ENCODE measurements at regions not wholly inside any gene's neighbourhood (a gene's known extent, or its start where the extent isn't known, plus 50 kb on each side); places are given as distances from the start of the nearest gene placed in this dataset.

DNA sequence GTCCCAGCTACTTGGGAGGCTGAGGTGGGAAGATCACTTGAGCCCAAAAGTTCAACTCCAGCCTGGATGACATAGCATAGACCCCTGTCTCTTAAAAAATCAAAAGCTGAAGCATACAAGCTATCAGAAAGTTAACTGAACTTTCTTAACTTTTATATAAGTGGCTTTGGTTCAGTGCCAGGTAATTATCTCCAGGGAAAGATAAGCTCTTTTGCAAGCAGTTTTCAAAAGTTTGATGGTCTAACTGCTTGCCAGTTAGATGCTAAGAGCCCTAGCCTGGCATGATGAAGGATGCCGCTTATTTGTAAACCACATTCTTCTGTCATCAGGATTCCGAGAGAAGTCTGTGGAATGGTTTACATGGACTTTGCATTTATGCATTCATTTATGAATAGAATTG is 409.1 kb downstream of the AEBP2 start:
- H3K9me3 ChIP-seq (ENCODE audit: control insufficient read depth, low read length): no peaks in the 10 kb centered on the region
- H3K27me3 ChIP-seq (ENCODE audit: control insufficient read depth, insufficient read depth, low read length): no peaks in the 10 kb centered on the region
- TF ChIP-seq, protein P1, sequence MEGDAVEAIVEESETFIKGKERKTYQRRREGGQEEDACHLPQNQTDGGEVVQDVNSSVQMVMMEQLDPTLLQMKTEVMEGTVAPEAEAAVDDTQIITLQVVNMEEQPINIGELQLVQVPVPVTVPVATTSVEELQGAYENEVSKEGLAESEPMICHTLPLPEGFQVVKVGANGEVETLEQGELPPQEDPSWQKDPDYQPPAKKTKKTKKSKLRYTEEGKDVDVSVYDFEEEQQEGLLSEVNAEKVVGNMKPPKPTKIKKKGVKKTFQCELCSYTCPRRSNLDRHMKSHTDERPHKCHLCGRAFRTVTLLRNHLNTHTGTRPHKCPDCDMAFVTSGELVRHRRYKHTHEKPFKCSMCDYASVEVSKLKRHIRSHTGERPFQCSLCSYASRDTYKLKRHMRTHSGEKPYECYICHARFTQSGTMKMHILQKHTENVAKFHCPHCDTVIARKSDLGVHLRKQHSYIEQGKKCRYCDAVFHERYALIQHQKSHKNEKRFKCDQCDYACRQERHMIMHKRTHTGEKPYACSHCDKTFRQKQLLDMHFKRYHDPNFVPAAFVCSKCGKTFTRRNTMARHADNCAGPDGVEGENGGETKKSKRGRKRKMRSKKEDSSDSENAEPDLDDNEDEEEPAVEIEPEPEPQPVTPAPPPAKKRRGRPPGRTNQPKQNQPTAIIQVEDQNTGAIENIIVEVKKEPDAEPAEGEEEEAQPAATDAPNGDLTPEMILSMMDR (IDR thresholded peaks at IDR 0.05): no peak
- no peaks in the 10 kb centered on the region for H3K4me1 ChIP-seq
- no peak overlapping the region for H2AFZ ChIP-seq
- no peak overlapping the region for H3K27ac ChIP-seq
- no peaks in the 10 kb centered on the region for H3K79me2 ChIP-seq
- H3K36me3 ChIP-seq (ENCODE audit: control insufficient read depth, insufficient read depth, low read length): no peaks in the 10 kb centered on the region
- H3K4me2 ChIP-seq (ENCODE audit: low read length): no peak overlapping the region
- no peak overlapping the region for H3K9ac ChIP-seq
- no peak overlapping the region for H3K4me3 ChIP-seq (ENCODE audit: low read depth, low read length)

GRCh38 chr12:19849208-19849607 is 409.9 kb downstream of the AEBP2 start:
- no peak overlapping the region for H3K27ac ChIP-seq
- H3K4me3 ChIP-seq (ENCODE audit: low read depth, low read length): no peak overlapping the region
- H3K36me3 ChIP-seq (ENCODE audit: control insufficient read depth, insufficient read depth, low read length): no peaks in the 10 kb centered on the region
- H3K79me2 ChIP-seq: no peaks in the 10 kb centered on the region
- H3K9me3 ChIP-seq (ENCODE audit: control insufficient read depth, low read length): no peaks in the 10 kb centered on the region
- H3K9ac ChIP-seq: no peak overlapping the region
- H3K4me1 ChIP-seq: no peaks in the 10 kb centered on the region
- TF ChIP-seq, protein P1 (IDR thresholded peaks at IDR 0.05): no peak
- no peak overlapping the region for H3K4me2 ChIP-seq (ENCODE audit: low read length)
- H2AFZ ChIP-seq: no peak overlapping the region
- no peaks in the 10 kb centered on the region for H3K27me3 ChIP-seq (ENCODE audit: control insufficient read depth, insufficient read depth, low read length)

DNA sequence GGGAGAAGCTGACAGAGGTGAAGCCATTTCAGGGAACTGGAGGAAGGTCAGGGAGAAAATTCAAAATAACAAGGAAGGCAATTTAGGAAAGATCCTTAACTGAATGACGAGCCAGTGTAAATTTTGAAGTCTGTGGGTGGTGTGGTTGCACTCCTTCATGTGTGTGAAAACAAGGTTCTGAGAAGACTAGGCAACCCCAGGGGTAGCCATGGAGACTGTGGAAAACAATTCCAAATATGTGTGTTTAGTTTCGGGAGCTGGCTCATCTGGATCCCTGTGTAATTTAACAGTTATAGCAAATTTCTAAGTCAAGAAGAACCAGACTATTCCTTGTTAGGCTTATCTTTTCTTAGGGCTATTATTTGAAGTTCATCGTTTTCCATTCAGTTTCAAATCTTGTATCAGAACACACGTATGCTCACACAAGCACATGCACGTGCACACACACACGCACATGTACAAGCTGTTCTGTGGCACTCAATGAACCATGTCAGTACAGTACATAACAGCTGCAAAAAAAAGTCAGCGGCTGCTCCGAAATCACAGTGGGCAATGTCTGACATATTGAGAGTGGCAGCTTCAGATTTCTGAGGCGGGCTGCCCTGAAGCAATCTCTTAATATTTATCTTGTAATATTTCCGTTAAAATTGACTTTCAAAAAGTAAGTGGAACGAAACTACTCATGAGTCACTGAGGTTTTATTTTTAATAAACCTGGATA is 411.2 kb downstream of the AEBP2 start:
- TF ChIP-seq, protein P1 (IDR thresholded peaks at IDR 0.05): no peak
- Histone ChIP-seq H2AFZ (no peak overlapping the region), H3K4me2 (ENCODE audit: low read length) (no peak overlapping the region), H3K27ac (no peak overlapping the region), H3K9ac (no peak overlapping the region), H3K36me3 (ENCODE audit: control insufficient read depth, insufficient read depth, low read length) (no peaks in the 10 kb centered on the region), H3K79me2 (no peaks in the 10 kb centered on the region), H3K4me1 (no peaks in the 10 kb centered on the region), H3K4me3 (ENCODE audit: low read depth, low read length) (no peak overlapping the region), H3K27me3 (ENCODE audit: control insufficient read depth, insufficient read depth, low read length) (no peaks in the 10 kb centered on the region), H3K9me3 (ENCODE audit: control insufficient read depth, low read length) (no peaks in the 10 kb centered on the region)

- H3K36me3 ChIP-seq (ENCODE audit: control insufficient read depth, insufficient read depth, low read length): no peaks in the 10 kb centered on the region
- H2AFZ ChIP-seq: no peak overlapping the region
- H3K27me3 ChIP-seq (ENCODE audit: control insufficient read depth, insufficient read depth, low read length): no peaks in the 10 kb centered on the region
- H3K4me3 ChIP-seq (ENCODE audit: low read depth, low read length): no peak overlapping the region
- H3K9ac ChIP-seq: no peak overlapping the region
- TF ChIP-seq, protein P1 (IDR thresholded peaks at IDR 0.05): no peak
- no peaks in the 10 kb centered on the region for H3K79me2 ChIP-seq
- no peak overlapping the region for H3K4me2 ChIP-seq (ENCODE audit: low read length)
- H3K4me1 ChIP-seq: no peaks in the 10 kb centered on the region
- no peak overlapping the region for H3K27ac ChIP-seq
- no peaks in the 10 kb centered on the region for H3K9me3 ChIP-seq (ENCODE audit: control insufficient read depth, low read length)
Measured at GRCh38 chr12:19852100-19852855, 413.0 kb downstream of the AEBP2 start.

All from parathyroid adenoma (tissue), 2 donors.